Loucy (cell line): ENCODE measurements at regions not wholly inside any gene's neighbourhood (a gene's known extent, or its start where the extent isn't known, plus 50 kb on each side); places are given as distances from the start of the nearest gene placed in this dataset.

Experiments
- H2AFZ ChIP-seq: fragments of 200-600 bp; sonication (generic); 2 replicates; pipeline ENCODE4 v1.6.0; 2016; ENCODE audit warnings: antibody characterized with exemption, mild to moderate bottlenecking, low read length, moderate library complexity
- H3F3A ChIP-seq: fragments of 200-600 bp; 2 replicates; pipeline ENCODE4 v1.6.0; 2016; ENCODE audit warnings: antibody characterized with exemption, low read depth, mild to moderate bottlenecking
- H3K27me3 ChIP-seq: fragments of 200-600 bp; sonication (generic); 2 replicates; pipeline ENCODE4 v1.6.1; 2014; ENCODE audit warnings: low read length, mild to moderate bottlenecking; ENCODE audit not compliant: insufficient read depth, poor library complexity, severe bottlenecking
- H3K36me3 ChIP-seq: fragments of 200-600 bp; sonication (generic); 2 replicates; pipeline ENCODE4 v1.6.1; 2016; ENCODE audit warnings: low read length; ENCODE audit not compliant: insufficient read depth
- H3K4me1 ChIP-seq: fragments of 200-600 bp; sonication (generic); 2 replicates; pipeline ENCODE4 v1.5.1; 2014; ENCODE audit warnings: low read length, mild to moderate bottlenecking; ENCODE audit not compliant: insufficient read depth, poor library complexity, severe bottlenecking
- H3K4me2 ChIP-seq: fragments of 200-600 bp; sonication (generic); 2 replicates; pipeline ENCODE4 v1.6.0; 2014; ENCODE audit warnings: antibody characterized with exemption, low read length, low read depth, mild to moderate bottlenecking; ENCODE audit not compliant: poor library complexity, severe bottlenecking
- H3K4me3 ChIP-seq: fragments of 200-600 bp; sonication (generic); 2 replicates; pipeline ENCODE4 v1.5.1; 2014; ENCODE audit warnings: low read length, mild to moderate bottlenecking, mixed read lengths; ENCODE audit not compliant: poor library complexity, severe bottlenecking
- H3K79me2 ChIP-seq: fragments of 200-600 bp; sonication (generic); 2 replicates; pipeline ENCODE4 v1.6.1; 2014; ENCODE audit warnings: low read length; ENCODE audit not compliant: insufficient read depth
- H3K9ac ChIP-seq: fragments of 200-600 bp; sonication (generic); 2 replicates; pipeline ENCODE4 v1.6.0; 2014; ENCODE audit warnings: mild to moderate bottlenecking, low read depth, low read length, moderate library complexity; ENCODE audit not compliant: poor library complexity, severe bottlenecking
- H3K9me2 ChIP-seq: fragments of 200-600 bp; sonication (generic); replicated peaks from 2 replicates; pipeline ENCODE4 v1.6.1; 2016; ENCODE audit warnings: low read depth, low read length, mixed read lengths
- H3K9me3 ChIP-seq: fragments of 200-600 bp; sonication (generic); 2 replicates; pipeline ENCODE4 v1.6.1; 2014; ENCODE audit warnings: mild to moderate bottlenecking, antibody characterized with exemption, low read length, low read depth; ENCODE audit not compliant: insufficient read depth
- H4K20me1 ChIP-seq: fragments of 200-600 bp; sonication (generic); 2 replicates; pipeline ENCODE4 v1.6.0; 2014; ENCODE audit warnings: antibody characterized with exemption, low read length, mild to moderate bottlenecking; ENCODE audit not compliant: insufficient read depth, poor library complexity, severe bottlenecking
- CTCF ChIP-seq: fragments of 200-600 bp; sonication (generic); conservative IDR thresholded peaks from 2 replicates; pipeline ENCODE4 v1.5.1; 2014; ENCODE audit warnings: mild to moderate bottlenecking, antibody characterized with exemption, low read length
- EZH2phosphoT487 ChIP-seq: fragments of 200-600 bp; IDR thresholded peaks from 2 replicates; pipeline ENCODE4 v1.6.1; 2018; ENCODE audit warnings: antibody characterized with exemption, mild to moderate bottlenecking, moderate library complexity, borderline replicate concordance

- no peaks in the 10 kb centered on the region for H3K4me1 ChIP-seq
- H3K9me3 ChIP-seq, result no peaks in the 10 kb centered on the region
- no peak overlapping the region for H3K9ac ChIP-seq
- no peaks in the 10 kb centered on the region for H3K36me3 ChIP-seq
- no peaks in the 10 kb centered on the region for H3K79me2 ChIP-seq
- no peak overlapping the region for H2AFZ ChIP-seq
- H3K4me3 ChIP-seq, result no peak overlapping the region
- H3K4me2 ChIP-seq, result no peak overlapping the region
- no peak for TF ChIP-seq EZH2phosphoT487
- TF ChIP-seq CTCF, result no peak
- H3F3A ChIP-seq, result no peaks in the 10 kb centered on the region
- no peaks in the 10 kb centered on the region for H3K9me2 ChIP-seq
- H3K27me3 ChIP-seq, result no peaks in the 10 kb centered on the region
- H4K20me1 ChIP-seq, result no peaks in the 10 kb centered on the region
Measured at GRCh38 chr4:27184508-27185155, 324.0 kb downstream of the STIM2 start.

GRCh38 chr4:27186710-27187109 lies 326.1 kb downstream of the STIM2 start:
- TF ChIP-seq EZH2phosphoT487, result no peak
- no peak for TF ChIP-seq CTCF
- Histone ChIP-seq H3K9ac (no peak overlapping the region), H2AFZ (no peak overlapping the region)

GRCh38 chr4:27187786-27188185 lies 327.1 kb downstream of the STIM2 start:
- no peak overlapping the region for H3K4me3 ChIP-seq
- H3K36me3 ChIP-seq, result no peaks in the 10 kb centered on the region
- H3K27me3 ChIP-seq, result no peaks in the 10 kb centered on the region
- no peaks in the 10 kb centered on the region for H3K9me3 ChIP-seq
- no peak overlapping the region for H2AFZ ChIP-seq
- H3K9me2 ChIP-seq, result no peaks in the 10 kb centered on the region
- TF ChIP-seq EZH2phosphoT487 (no peak), CTCF (no peak)
- H3K4me1 ChIP-seq, result no peaks in the 10 kb centered on the region
- H4K20me1 ChIP-seq, result no peaks in the 10 kb centered on the region
- H3K79me2 ChIP-seq, result no peaks in the 10 kb centered on the region
- H3K9ac ChIP-seq, result no peak overlapping the region
- no peaks in the 10 kb centered on the region for H3F3A ChIP-seq
- no peak overlapping the region for H3K4me2 ChIP-seq

More at GRCh38 chr4:27186710-27187109, 326.1 kb downstream of the STIM2 start:
- no peaks in the 10 kb centered on the region for H3K36me3 ChIP-seq
- H3K79me2 ChIP-seq, result no peaks in the 10 kb centered on the region
- no peak overlapping the region for H3K4me3 ChIP-seq
- H3K9me2 ChIP-seq, result no peaks in the 10 kb centered on the region
- H3K27me3 ChIP-seq, result no peaks in the 10 kb centered on the region
- H3K4me2 ChIP-seq, result no peak overlapping the region
- H4K20me1 ChIP-seq, result no peaks in the 10 kb centered on the region
- H3K9me3 ChIP-seq, result no peaks in the 10 kb centered on the region
- no peaks in the 10 kb centered on the region for H3K4me1 ChIP-seq
- H3F3A ChIP-seq, result no peaks in the 10 kb centered on the region
